Neural cell (in vitro differentiated cells): ENCODE measurements at regions not wholly inside any gene's neighbourhood (a gene's known extent, or its start where the extent isn't known, plus 50 kb on each side); places are given as distances from the start of the nearest gene placed in this dataset.

Source experiments
- RAD21 ChIP-seq: fragments of 450-650 bp; conservative IDR thresholded peaks from 2 replicates; pipeline ENCODE4 v1.6.1; 2014; ENCODE audit warnings: antibody characterized with exemption, mild to moderate bottlenecking, moderate library complexity
- TF ChIP-seq, protein P1 (sequence below): fragments of 450-650 bp; IDR thresholded peaks from 2 replicates; pipeline ENCODE4 v1.5.1; 2014; ENCODE audit warnings: antibody characterized with exemption, mild to moderate bottlenecking, moderate library complexity; ENCODE audit not compliant: poor library complexity, severe bottlenecking

DNA sequence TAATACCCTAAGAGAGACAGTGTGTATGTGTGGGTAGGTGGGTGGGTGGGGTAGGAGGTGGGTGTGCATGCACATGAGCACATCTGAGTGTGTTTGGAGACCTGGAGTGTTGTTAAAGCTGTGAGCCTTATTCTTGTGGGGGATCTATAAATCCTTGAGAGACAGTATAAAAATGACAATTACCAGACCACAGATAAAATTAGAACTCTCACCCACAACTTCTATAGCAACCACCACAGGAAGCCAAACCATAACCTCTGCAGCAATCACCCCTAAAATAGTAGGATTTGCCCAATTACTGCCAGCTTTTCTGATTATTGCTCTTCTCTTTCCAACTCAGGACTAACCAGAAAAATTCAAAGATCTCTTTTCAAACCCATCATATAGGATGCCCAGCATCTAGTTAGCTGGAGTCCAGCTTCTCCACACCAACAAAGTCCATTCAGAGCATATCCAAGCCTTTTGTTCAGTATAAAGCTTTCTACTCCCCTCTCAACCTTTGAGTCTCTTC is 93.4 kb upstream of the SLITRK1 start:
- no peak for TF ChIP-seq RAD21
- TF ChIP-seq, protein P1, sequence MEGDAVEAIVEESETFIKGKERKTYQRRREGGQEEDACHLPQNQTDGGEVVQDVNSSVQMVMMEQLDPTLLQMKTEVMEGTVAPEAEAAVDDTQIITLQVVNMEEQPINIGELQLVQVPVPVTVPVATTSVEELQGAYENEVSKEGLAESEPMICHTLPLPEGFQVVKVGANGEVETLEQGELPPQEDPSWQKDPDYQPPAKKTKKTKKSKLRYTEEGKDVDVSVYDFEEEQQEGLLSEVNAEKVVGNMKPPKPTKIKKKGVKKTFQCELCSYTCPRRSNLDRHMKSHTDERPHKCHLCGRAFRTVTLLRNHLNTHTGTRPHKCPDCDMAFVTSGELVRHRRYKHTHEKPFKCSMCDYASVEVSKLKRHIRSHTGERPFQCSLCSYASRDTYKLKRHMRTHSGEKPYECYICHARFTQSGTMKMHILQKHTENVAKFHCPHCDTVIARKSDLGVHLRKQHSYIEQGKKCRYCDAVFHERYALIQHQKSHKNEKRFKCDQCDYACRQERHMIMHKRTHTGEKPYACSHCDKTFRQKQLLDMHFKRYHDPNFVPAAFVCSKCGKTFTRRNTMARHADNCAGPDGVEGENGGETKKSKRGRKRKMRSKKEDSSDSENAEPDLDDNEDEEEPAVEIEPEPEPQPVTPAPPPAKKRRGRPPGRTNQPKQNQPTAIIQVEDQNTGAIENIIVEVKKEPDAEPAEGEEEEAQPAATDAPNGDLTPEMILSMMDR, result no peak
